ENCODE measurements at regions not wholly inside any gene's neighbourhood (a gene's known extent, or its start where the extent isn't known, plus 50 kb on each side); places are given as distances from the start of the nearest gene placed in this dataset.

DNA sequence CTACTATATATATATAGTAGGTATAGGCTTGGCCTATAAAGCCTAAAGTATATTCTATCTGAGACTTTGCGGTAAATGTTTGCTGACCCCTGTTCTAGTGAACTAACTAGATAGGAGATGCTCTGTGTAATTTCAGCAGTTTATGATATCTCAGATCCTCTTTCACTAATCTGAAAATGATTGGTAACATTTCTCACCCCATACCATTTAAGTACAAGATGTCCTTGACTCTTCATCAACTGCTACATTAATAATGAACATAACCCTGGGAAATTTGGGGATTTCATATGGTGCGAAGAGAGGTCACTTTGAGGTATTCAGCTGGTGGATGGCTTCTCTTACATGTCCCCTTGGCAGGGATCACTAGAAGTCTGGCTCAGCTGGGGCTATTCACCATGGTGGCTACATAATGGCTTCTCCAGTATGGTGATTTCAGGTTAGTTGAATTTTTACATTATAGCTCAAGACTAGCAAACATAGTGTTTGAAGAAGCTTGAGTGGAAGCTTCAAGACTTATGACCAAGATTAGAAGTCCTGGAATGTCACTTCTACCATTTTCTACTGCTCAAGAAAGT lies 103.6 kb upstream of the MYCBP2 start:
- no peak for DNase-seq
- no peaks in the 10 kb centered on the region for H3K36me3 ChIP-seq
- no peak overlapping the region for H3K27ac ChIP-seq
- H3K9me3 ChIP-seq, result no peaks in the 10 kb centered on the region
- H3K27me3 ChIP-seq, result no peaks in the 10 kb centered on the region
- H3K4me3 ChIP-seq, result no peak overlapping the region
- 94 to 99% methylated on average over 2 of the region's 2 CpGs for WGBS, 2 donors
- TF ChIP-seq POLR2A (IDR thresholded peaks at IDR 0.05), result no peak
- TF ChIP-seq EP300 (IDR thresholded peaks at IDR 0.05), result no peak
- TF ChIP-seq POLR2AphosphoS5 (IDR thresholded peaks at IDR 0.05), result no peak
- TF ChIP-seq, protein P1, sequence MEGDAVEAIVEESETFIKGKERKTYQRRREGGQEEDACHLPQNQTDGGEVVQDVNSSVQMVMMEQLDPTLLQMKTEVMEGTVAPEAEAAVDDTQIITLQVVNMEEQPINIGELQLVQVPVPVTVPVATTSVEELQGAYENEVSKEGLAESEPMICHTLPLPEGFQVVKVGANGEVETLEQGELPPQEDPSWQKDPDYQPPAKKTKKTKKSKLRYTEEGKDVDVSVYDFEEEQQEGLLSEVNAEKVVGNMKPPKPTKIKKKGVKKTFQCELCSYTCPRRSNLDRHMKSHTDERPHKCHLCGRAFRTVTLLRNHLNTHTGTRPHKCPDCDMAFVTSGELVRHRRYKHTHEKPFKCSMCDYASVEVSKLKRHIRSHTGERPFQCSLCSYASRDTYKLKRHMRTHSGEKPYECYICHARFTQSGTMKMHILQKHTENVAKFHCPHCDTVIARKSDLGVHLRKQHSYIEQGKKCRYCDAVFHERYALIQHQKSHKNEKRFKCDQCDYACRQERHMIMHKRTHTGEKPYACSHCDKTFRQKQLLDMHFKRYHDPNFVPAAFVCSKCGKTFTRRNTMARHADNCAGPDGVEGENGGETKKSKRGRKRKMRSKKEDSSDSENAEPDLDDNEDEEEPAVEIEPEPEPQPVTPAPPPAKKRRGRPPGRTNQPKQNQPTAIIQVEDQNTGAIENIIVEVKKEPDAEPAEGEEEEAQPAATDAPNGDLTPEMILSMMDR (IDR thresholded peaks at IDR 0.05), result no peak
- intact Hi-C loops (cut with DNase I), result no loop called here
- no peaks in the 10 kb centered on the region for H3K4me1 ChIP-seq

DNA sequence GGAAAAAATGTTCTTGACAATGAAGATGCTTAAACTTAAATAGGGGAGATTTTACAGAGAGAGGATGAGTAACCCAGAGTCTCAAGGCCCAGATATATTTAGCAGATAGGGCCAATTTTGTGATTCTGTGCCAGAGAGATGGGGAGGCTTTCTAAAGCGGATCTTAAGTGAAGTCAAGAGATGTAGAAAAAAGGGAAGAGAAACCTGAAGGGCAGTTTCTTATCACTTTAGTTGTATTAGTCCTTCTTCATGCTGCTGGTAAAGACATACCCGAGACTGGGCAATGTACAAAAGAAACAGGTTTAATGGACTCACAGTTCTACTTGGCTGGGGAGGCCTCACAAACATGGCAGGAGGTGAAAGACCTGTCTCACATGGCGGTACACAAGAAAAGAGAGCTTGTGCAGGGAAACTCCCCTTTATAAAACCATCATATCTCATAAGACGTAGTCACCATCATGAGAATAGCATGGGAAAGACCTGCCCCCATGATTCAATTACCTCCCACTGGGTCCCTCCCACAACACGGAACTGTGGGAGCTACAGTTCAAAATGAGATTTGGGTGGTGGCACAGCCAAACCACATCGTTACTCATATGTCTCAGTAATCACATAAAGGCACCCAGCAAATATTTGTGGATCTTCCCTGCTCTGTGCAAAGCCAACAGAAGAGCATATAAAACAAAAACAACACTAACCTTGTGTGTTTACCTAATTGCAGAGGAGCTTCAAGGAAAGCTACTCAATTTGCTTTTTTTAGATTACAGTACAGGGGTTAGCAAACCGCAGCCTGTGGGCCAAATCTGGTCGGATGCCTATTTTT lies 102.6 kb upstream of the MYCBP2 start:
- Histone ChIP-seq H3K27me3 (no peaks in the 10 kb centered on the region), H3K27ac (no peak overlapping the region)

DNA sequence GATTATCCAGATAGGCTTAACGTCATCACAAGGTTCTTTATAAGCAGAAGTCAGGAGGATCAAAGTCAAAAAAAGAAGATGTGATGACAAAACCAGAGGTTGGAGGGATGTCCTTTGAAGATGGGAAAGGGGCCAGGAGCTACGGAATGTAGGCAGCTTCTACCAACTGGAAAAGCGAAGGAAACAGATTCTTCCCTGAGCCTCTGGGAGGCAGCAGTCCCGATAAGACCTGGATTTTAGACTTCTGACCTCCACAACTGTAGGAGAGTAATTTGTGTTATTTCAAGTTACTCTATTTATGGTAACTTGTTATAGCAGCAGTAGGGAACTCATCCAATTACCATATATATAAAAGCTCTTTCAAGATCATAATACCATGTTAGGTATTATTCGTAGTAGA lies 98.8 kb upstream of the MYCBP2 start:
- no peak for TF ChIP-seq POLR2A (IDR thresholded peaks at IDR 0.05)
- TF ChIP-seq, protein P1 (IDR thresholded peaks at IDR 0.05), result no peak
- TF ChIP-seq POLR2AphosphoS5 (IDR thresholded peaks at IDR 0.05), result no peak
- no peak for TF ChIP-seq EP300 (IDR thresholded peaks at IDR 0.05)
- H3K9me3 ChIP-seq, result no peaks in the 10 kb centered on the region
- DNase-seq, result no peak
- WGBS, 2 donors, result 79 to 92% methylated on average over 5 of the region's 5 CpGs
- intact Hi-C loops (cut with DNase I), result no loop called here
- no peak overlapping the region for H3K4me3 ChIP-seq
- H3K4me1 ChIP-seq, result no peaks in the 10 kb centered on the region
- H3K27ac ChIP-seq, result no peak overlapping the region
- H3K27me3 ChIP-seq, result no peaks in the 10 kb centered on the region
- H3K36me3 ChIP-seq, result no peaks in the 10 kb centered on the region

More for the DNA sequence above, 102.6 kb upstream of the MYCBP2 start:
- no peaks in the 10 kb centered on the region for H3K9me3 ChIP-seq
- no peaks in the 10 kb centered on the region for H3K36me3 ChIP-seq
- no peak for DNase-seq
- intact Hi-C loops (cut with DNase I), result no loop called here
- TF ChIP-seq, protein P1 (IDR thresholded peaks at IDR 0.05), result no peak
- TF ChIP-seq EP300 (IDR thresholded peaks at IDR 0.05), result no peak
- no peak for TF ChIP-seq POLR2AphosphoS5 (IDR thresholded peaks at IDR 0.05)
- no peaks in the 10 kb centered on the region for H3K4me1 ChIP-seq
- 58 to 73% methylated on average over 8 of the region's 8 CpGs for WGBS, 2 donors
- no peak overlapping the region for H3K4me3 ChIP-seq

DNA sequence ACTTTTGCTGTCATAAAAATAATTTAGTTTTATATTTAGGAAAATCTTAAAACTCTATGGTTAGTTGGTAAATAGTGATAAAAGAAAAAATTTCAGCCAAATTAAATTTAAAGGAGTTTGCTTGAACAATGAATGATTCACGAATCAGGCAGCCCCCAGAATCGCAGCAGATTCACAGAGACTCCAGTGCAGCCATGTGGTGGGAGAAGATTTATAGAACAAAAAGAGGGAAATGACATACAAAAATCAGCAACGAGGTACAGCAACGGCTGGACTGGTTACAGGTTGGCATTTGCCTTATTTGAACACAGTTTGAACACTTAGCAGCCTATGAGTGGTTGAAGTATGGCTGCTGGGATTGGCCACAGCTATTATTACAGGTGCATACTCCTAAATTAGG lies 96.4 kb upstream of the MYCBP2 start:
- Histone ChIP-seq H3K27me3 (no peaks in the 10 kb centered on the region), H3K4me3 (no peak overlapping the region), H3K4me1 (no peaks in the 10 kb centered on the region), H3K9me3 (no peaks in the 10 kb centered on the region), H3K36me3 (no peaks in the 10 kb centered on the region), H3K27ac (no peak overlapping the region)
- intact Hi-C loops (cut with DNase I), result no loop called here
- TF ChIP-seq POLR2A (IDR thresholded peaks at IDR 0.05) (no peak), POLR2AphosphoS5 (IDR thresholded peaks at IDR 0.05) (no peak), EP300 (IDR thresholded peaks at IDR 0.05) (no peak)
- TF ChIP-seq, protein P1 (IDR thresholded peaks at IDR 0.05), result no peak
- WGBS, 2 donors, result 47 to 59% methylated on average over 4 of the region's 4 CpGs
- DNase-seq, result no peak
